NCI-H774 (cell line): ENCODE measurements at regions not wholly inside any gene's neighbourhood (a gene's known extent, or its start where the extent isn't known, plus 50 kb on each side); places are given as distances from the start of the nearest gene placed in this dataset.
"Not testable (repeated sequence)": the region's sequence is repeated elsewhere in the genome, so short reads cannot be mapped to it uniquely, and the experiment has no call there.

Source experiments
- DNase-seq: peaks from one replicate; lab custom pipeline; 2025; lab: John Stamatoyannopoulos, UW

DNA sequence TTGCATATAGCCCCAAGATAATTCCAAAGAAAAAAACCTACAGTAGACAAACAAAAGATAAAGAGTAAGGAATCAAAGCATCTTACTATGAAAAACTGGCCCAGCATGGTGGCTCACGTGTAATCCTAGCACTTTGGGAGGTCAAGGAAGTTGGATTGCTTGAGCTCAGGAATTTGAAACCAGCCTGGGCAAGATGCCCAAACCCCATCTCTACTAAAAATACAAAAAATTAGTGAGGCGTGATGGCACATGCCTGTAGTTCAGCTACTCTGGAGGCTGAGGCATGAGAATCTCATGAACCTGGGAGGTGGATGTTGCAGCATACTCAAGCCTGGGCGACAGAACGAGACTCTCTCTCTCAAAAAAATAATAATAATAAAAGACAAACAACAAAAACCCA lies 764.7 kb upstream of the KIF2B start:
- DNase-seq, result no peak

DNA sequence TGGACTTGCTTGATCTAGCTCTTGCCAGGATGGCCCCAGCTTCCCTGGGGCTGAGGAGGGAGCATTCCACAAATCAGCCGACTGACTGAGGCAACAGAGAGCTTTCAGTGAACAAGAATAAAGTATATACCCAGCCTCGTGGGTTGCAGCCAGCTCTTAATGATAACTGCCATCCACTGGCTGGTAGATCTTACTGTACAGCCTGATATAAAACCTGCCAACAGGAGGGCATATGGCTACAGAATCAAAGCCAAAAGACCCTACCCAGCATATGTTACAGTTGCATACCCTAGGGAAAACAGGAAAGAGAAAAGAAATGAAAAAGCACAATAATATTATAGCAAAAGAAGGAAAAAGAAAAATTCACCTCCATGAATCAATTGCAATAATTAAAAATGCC lies 775.9 kb upstream of the KIF2B start:
- DNase-seq, result no peak

GRCh38 chr17:53039981-53040380 lies 782.7 kb upstream of the KIF2B start:
- no peak for DNase-seq

DNA sequence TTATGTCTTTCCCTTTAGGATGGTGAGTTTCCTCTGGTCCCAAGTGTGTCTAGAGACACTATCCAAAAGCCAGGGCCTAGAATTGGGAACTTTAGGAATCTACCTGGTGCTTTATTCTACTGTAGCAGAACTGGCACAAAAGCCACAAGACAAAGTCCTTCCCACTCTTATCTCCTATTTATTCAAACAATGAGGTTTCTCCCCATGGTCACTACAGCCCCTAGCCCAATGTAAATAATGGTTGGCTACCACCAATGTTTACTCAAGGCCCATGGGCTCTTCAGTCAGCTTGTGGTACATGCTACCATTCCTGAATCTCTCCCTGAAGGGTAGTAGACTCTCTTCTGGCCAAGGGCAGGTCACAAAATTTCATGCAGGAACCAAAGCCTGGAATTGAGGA lies 789.4 kb upstream of the KIF2B start:
- no peak for DNase-seq

GRCh38 chr17:53032861-53033271 lies 789.9 kb upstream of the KIF2B start:
- DNase-seq, result peak; percentile 73

- DNase-seq, result no peak
Observed at GRCh38 chr17:53017227-53017626, 805.5 kb upstream of the KIF2B start.

DNA sequence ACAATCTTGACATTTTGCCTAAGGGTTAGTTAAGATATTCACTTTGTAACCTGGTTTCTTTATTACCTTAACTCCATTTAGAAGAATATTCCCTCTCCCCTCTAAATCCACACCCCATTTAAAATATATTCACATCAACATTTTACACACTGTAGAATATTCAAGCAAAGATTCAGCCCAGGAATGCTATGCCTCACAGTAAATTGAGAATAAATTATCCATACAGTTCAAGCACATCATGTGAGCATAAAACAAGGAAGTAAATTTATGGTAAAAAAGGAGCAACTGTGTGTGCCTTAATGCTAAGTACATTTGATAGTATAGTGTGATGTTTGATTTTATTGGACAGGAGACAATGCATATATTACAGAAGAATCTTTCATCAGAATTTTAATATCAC lies 806.6 kb upstream of the KIF2B start:
- DNase-seq, result no peak

GRCh38 chr17:53012364-53012763 lies 810.4 kb upstream of the KIF2B start:
- DNase-seq, result no peak

- DNase-seq, result no peak
Observed at GRCh38 chr17:53006006-53006405, 816.7 kb upstream of the KIF2B start.

DNA sequence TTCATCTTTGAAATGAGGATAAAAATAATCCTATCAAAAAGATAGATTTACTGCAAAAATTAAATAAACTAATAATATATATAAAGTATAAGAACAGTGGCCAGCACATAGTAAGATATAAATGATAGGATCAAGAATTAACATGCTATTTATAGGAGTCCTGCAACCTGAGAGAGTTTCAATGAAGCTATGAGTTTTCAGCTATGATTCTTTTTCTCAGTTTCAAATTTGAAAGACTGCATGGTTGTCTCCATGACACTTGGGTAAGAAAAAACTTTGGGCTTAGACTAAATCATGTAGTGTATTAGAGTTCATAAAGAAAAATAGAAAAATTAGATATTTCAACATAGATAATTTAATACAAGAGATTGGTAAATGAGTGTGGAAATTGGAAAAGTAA lies 817.8 kb upstream of the KIF2B start:
- DNase-seq, result no peak

DNA sequence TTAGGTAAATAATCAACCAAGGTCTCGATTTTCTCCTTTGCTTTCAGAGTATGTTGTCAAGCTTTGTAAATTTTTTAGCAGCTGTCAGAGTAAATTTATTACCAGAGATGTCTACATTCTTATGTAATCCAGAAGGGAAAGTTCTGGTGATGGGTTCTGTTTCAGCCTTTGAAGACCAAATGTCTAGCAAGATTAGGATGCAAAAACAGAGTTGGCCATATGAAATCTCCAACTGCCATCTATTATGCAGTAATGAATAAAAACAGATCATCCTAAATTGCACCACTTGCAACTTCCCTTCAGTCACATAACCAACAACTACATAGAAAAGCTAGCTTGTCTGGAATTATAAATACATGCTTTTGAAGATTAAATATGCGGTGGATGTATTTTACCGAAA lies 826.8 kb upstream of the KIF2B start:
- DNase-seq, result no peak

GRCh38 chr17:52995147-52995546 lies 827.6 kb upstream of the KIF2B start:
- DNase-seq, result peak; percentile 34

GRCh38 chr17:52986056-52986662 lies 827.6 kb upstream of the CA10 start:
- no peak for DNase-seq

DNA sequence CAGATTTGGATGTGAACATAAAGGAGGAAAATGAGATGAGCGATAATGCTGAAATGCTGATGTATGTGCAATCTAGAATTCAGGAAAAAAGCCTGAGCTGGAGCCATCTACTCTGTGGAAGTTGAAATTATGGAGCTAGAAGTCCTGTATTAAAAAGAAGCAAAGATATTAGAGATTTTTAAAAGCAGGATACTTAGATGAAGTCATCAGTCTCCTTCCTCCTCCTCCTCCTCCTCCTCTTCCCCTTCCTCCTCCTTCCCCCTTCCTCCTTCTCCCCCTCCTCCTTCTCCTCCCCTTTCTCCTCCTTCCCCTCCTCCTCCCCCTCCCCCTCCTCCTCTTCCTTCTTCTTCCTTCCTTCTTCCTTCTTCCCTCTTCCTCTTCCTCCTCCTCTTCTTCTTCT lies 823.8 kb upstream of the CA10 start:
- DNase-seq, result no peak

DNA sequence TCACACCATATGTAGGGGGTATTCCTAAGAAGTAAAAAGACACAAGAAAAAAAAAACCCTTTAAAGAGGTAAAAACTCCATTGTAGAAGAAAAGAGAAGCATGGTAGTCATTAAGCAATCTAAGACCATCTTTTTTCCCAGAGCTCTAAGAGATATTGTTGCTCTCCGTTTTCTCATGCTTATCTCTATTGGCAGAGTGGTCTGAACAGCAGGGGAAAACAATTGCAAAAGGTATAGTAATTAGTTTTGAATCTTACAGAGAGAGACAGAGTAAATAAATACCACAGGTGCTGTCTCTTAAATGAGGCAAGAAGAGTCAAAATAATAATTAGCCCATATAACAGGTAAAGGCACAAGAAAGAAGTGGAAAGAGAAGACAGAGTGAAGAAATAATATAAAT lies 821.4 kb upstream of the CA10 start:
- DNase-seq, result no peak

- no peak for DNase-seq
Observed at GRCh38 chr17:52965856-52966255, 807.3 kb upstream of the CA10 start.

GRCh38 chr17:52961751-52962150 lies 803.2 kb upstream of the CA10 start:
- DNase-seq, result not testable (repeated sequence)

DNA sequence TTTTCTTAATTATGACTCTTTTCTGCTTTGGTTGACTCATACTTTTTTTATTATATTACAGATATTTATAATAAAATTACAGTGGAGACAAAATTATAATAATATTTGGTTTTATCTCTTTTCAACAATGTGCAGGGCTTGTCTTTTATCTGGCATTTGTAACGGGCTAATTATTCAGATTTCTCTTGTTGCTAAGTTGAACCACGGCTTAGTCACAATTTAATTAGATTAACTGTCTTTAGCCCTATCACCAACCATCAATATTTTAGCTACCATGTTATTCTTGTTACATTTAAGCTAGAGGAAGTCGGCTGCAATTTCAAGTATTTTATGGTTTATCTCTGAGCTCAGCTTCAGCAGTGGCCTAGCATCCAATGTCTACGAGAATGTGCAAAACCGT lies 798.9 kb upstream of the CA10 start:
- DNase-seq, result no peak

DNA sequence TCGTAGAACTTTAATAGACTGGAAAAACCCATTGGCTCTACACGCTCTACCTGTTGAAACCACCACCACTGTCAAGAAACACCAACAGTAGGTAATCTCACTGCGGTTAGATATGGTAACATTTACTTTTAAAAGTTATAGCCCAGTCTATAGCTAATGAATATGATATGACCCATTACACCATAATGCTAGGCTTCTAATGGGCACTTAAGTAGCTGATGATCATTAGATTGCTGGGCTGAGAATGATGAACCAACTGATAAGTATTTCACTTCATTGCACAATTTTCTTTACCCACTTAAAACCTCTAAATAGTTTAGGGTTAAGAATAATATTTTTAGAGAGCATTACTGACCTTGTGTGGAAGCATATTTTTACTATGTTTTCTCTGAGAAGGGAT lies 788.9 kb upstream of the CA10 start:
- DNase-seq, result no peak

- DNase-seq, result no peak
Observed at GRCh38 chr17:52938623-52939230, 780.2 kb upstream of the CA10 start.

DNA sequence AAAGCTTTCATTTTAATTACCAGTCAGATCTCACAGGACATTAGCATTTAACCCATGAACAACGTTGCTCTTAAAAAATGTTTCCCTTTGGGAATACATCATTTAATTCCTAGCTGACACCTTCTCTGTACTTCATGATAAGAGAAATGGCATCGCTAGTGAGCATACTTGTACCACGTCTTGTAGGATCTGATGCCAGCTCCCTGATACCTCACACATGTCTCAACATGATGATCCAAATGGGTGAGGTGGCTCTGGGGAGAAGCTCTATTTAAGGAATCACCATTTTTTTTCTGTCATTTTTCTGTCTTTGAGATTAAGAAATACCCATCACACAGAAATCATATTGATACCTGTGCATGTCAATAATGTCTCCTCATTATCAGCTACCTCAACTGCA lies 772.1 kb upstream of the CA10 start:
- DNase-seq, result no peak

DNA sequence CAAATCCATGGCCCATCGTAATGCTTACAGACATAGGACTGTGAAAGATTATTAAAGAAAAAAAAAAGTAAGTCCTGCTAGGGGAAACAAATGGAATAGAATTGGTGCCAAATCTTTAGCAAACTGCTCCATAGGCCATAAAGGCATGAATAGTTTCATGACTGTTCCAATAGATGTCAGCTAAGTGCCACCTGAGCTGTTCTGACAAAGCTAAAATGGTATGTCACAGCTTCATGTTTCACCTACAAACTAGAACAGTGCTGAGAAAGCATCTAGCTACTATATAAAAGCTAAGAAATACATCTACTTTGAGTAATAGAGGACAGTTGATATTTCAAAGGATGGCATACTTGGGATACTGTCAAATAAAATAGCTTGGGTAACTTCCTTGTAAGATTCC lies 771.6 kb upstream of the CA10 start:
- no peak for DNase-seq

DNA sequence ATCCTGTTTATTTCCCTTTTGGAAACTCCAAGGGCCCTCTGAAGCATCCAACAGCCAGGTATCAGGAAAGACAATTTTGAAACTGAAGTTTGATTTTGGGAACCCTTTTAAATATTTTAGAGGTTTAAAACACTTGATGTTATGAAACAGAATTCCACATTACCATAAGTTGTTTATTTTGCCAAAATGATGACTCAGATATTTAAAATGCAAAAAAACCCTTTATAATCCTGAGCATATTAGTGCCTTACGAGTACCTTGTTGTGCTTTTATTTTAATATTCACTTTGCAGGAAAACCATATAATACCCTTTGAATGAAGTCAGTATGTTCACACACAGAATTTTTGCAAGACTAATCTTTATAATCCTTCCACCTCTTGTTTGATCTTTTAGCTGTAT lies 765.1 kb upstream of the CA10 start:
- no peak for DNase-seq

- no peak for DNase-seq
Observed at GRCh38 chr17:52899235-52899634, 740.7 kb upstream of the CA10 start.
